GM19238 (cell line): ENCODE measurements at regions not wholly inside any gene's neighbourhood (a gene's known extent, or its start where the extent isn't known, plus 50 kb on each side); places are given as distances from the start of the nearest gene placed in this dataset.
"Not testable (repeated sequence)": the region's sequence is repeated elsewhere in the genome, so short reads cannot be mapped to it uniquely, and the experiment has no call there.

ENCODE experiments used
- DNase-seq: peaks from one replicate; pipeline ENCODE4 v3.0.0; 2011; ENCODE audit warnings: low spot score; ENCODE audit not compliant: insufficient read length

GRCh38 chr10:43940898-43941837 is 292.5 kb upstream of the ZNF32 start:
- no peak for DNase-seq

GRCh38 chr10:43939939-43940820 is 291.5 kb upstream of the ZNF32 start:
- no peak for DNase-seq

- DNase-seq, result no peak
Measured at GRCh38 chr10:43939389-43939938, 290.8 kb upstream of the ZNF32 start.

GRCh38 chr10:43938810-43939209 is 290.1 kb upstream of the ZNF32 start:
- no peak for DNase-seq

- DNase-seq, result no peak
Measured at GRCh38 chr10:43931308-43931930, 282.7 kb upstream of the ZNF32 start.

- no peak for DNase-seq
Measured at GRCh38 chr10:43930777-43931176, 282.1 kb upstream of the ZNF32 start.

GRCh38 chr10:43930243-43930642 is 281.6 kb upstream of the ZNF32 start:
- DNase-seq, result no peak

- no peak for DNase-seq
Measured at GRCh38 chr10:43929122-43929521, 280.4 kb upstream of the ZNF32 start.

- no peak for DNase-seq
Measured at GRCh38 chr10:43928425-43928968, 279.8 kb upstream of the ZNF32 start.

- no peak for DNase-seq
Measured at GRCh38 chr10:43926875-43927406, 278.3 kb upstream of the ZNF32 start.

GRCh38 chr10:43926371-43926770 is 277.7 kb upstream of the ZNF32 start:
- DNase-seq, result no peak

GRCh38 chr10:43925793-43926192 is 277.1 kb upstream of the ZNF32 start:
- DNase-seq, result no peak

GRCh38 chr10:43923328-43923727 is 274.6 kb upstream of the ZNF32 start:
- DNase-seq, result no peak

- DNase-seq, result no peak
Measured at GRCh38 chr10:43922335-43923280, 273.9 kb upstream of the ZNF32 start.

GRCh38 chr10:43921881-43922280 is 273.2 kb upstream of the ZNF32 start:
- DNase-seq, result no peak

- DNase-seq, result no peak
Measured at GRCh38 chr10:43921478-43921877, 272.8 kb upstream of the ZNF32 start.

GRCh38 chr10:43920236-43920758 is 271.6 kb upstream of the ZNF32 start:
- not testable (repeated sequence) for DNase-seq

- DNase-seq, result no peak
Measured at GRCh38 chr10:43913676-43914235, 265.1 kb upstream of the ZNF32 start.

- DNase-seq, result no peak
Measured at GRCh38 chr10:43912469-43912868, 263.8 kb upstream of the ZNF32 start.
